PC-9 (cell line): ENCODE measurements at regions not wholly inside any gene's neighbourhood (a gene's known extent, or its start where the extent isn't known, plus 50 kb on each side); places are given as distances from the start of the nearest gene placed in this dataset.
"Not testable (repeated sequence)": the region's sequence is repeated elsewhere in the genome, so short reads cannot be mapped to it uniquely, and the experiment has no call there.

Source experiments
- EZH2 ChIP-seq: fragments of 200-600 bp; sonication (generic); IDR thresholded peaks from 2 replicates; pipeline ENCODE4 v1.8.0; 2017; ENCODE audit warnings: antibody characterized with exemption, low read depth
- TF ChIP-seq, protein P1 (sequence below): fragments of 200-600 bp; sonication (generic); conservative IDR thresholded peaks from 2 replicates; pipeline ENCODE4 v1.6.1; 2017; ENCODE audit warnings: mixed run types, antibody characterized with exemption, mild to moderate bottlenecking, moderate library complexity

DNA sequence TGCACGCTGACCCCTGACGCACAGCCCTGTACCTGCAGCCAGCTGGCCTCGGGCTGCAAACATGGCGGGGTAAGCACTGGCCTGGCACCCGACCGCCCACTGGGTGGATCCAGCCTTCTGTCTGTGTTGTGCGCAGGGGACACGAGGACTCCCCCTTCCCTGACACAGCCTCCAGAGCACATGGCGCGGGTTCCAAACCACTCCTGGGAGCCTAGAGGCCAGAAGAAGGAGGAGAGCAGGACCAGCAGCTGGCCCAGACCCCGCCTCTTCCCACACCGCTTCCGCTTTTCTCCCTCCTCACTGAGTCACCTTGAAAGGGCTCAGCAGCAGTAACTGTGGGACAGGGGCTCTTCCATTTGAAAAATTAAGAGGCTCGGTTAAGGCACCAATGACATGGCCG, 73.5 kb upstream of the DRD5 start:
- not testable (repeated sequence) for TF ChIP-seq EZH2
- TF ChIP-seq, protein P1, sequence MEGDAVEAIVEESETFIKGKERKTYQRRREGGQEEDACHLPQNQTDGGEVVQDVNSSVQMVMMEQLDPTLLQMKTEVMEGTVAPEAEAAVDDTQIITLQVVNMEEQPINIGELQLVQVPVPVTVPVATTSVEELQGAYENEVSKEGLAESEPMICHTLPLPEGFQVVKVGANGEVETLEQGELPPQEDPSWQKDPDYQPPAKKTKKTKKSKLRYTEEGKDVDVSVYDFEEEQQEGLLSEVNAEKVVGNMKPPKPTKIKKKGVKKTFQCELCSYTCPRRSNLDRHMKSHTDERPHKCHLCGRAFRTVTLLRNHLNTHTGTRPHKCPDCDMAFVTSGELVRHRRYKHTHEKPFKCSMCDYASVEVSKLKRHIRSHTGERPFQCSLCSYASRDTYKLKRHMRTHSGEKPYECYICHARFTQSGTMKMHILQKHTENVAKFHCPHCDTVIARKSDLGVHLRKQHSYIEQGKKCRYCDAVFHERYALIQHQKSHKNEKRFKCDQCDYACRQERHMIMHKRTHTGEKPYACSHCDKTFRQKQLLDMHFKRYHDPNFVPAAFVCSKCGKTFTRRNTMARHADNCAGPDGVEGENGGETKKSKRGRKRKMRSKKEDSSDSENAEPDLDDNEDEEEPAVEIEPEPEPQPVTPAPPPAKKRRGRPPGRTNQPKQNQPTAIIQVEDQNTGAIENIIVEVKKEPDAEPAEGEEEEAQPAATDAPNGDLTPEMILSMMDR = not testable (repeated sequence)
